Neural cell (in vitro differentiated cells): ENCODE measurements at regions not wholly inside any gene's neighbourhood (a gene's known extent, or its start where the extent isn't known, plus 50 kb on each side); places are given as distances from the start of the nearest gene placed in this dataset.

Source experiments
- EZH2 ChIP-seq: fragments of 200-600, 300-800 bp; shearing (Covaris generic), sonication (generic); IDR thresholded peaks from 2 replicates; pipeline ENCODE4 v1.6.1; 2014; ENCODE audit warnings: antibody characterized with exemption, low read length, borderline replicate concordance, mild to moderate bottlenecking; ENCODE audit not compliant: insufficient read depth, poor library complexity, severe bottlenecking
- POLR2AphosphoS5 ChIP-seq: IDR thresholded peaks from 2 replicates; pipeline ENCODE4 v1.6.1; 2012
- TAF1 ChIP-seq: IDR thresholded peaks from 2 replicates; pipeline ENCODE4 v1.6.1; 2012; ENCODE audit warnings: low read depth
- TF ChIP-seq, protein P1 (sequence below): IDR thresholded peaks from 2 replicates; pipeline ENCODE4 v1.6.1; 2012; ENCODE audit warnings: borderline replicate concordance
- TF ChIP-seq, protein P2 (sequence below): fragments of 450-650 bp; IDR thresholded peaks from 2 replicates; pipeline ENCODE4 v1.5.1; 2014; ENCODE audit warnings: antibody characterized with exemption, mild to moderate bottlenecking, moderate library complexity; ENCODE audit not compliant: poor library complexity, severe bottlenecking

DNA sequence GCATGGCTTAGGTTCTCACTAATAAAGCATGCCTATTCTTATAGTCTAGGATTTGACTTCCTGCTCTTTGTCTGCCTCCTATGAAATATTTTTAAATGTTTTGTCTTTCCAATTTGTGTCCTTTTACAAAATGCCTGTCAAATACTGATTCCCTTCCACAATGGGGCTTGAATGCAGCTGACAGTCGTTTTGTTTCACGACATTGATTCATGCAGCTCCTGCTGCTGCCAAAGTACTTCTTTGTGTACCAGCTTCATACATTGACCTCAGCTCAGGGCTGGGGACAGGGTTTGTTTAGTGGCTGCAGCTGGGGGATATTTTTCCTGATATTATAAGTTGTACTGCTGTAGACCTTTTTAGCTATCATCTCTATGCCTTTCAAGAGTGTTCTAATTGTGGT is 371.9 kb upstream of the CHRM2 start:
- no peak for TF ChIP-seq POLR2AphosphoS5
- TF ChIP-seq, protein P1, sequence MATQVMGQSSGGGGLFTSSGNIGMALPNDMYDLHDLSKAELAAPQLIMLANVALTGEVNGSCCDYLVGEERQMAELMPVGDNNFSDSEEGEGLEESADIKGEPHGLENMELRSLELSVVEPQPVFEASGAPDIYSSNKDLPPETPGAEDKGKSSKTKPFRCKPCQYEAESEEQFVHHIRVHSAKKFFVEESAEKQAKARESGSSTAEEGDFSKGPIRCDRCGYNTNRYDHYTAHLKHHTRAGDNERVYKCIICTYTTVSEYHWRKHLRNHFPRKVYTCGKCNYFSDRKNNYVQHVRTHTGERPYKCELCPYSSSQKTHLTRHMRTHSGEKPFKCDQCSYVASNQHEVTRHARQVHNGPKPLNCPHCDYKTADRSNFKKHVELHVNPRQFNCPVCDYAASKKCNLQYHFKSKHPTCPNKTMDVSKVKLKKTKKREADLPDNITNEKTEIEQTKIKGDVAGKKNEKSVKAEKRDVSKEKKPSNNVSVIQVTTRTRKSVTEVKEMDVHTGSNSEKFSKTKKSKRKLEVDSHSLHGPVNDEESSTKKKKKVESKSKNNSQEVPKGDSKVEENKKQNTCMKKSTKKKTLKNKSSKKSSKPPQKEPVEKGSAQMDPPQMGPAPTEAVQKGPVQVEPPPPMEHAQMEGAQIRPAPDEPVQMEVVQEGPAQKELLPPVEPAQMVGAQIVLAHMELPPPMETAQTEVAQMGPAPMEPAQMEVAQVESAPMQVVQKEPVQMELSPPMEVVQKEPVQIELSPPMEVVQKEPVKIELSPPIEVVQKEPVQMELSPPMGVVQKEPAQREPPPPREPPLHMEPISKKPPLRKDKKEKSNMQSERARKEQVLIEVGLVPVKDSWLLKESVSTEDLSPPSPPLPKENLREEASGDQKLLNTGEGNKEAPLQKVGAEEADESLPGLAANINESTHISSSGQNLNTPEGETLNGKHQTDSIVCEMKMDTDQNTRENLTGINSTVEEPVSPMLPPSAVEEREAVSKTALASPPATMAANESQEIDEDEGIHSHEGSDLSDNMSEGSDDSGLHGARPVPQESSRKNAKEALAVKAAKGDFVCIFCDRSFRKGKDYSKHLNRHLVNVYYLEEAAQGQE: no peak
- no peak for TF ChIP-seq EZH2
- TF ChIP-seq TAF1: no peak
- TF ChIP-seq, protein P2, sequence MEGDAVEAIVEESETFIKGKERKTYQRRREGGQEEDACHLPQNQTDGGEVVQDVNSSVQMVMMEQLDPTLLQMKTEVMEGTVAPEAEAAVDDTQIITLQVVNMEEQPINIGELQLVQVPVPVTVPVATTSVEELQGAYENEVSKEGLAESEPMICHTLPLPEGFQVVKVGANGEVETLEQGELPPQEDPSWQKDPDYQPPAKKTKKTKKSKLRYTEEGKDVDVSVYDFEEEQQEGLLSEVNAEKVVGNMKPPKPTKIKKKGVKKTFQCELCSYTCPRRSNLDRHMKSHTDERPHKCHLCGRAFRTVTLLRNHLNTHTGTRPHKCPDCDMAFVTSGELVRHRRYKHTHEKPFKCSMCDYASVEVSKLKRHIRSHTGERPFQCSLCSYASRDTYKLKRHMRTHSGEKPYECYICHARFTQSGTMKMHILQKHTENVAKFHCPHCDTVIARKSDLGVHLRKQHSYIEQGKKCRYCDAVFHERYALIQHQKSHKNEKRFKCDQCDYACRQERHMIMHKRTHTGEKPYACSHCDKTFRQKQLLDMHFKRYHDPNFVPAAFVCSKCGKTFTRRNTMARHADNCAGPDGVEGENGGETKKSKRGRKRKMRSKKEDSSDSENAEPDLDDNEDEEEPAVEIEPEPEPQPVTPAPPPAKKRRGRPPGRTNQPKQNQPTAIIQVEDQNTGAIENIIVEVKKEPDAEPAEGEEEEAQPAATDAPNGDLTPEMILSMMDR: no peak
